NOMO-1 (cell line): ENCODE measurements at regions not wholly inside any gene's neighbourhood (a gene's known extent, or its start where the extent isn't known, plus 50 kb on each side); places are given as distances from the start of the nearest gene placed in this dataset.
"Not testable (repeated sequence)": the region's sequence is repeated elsewhere in the genome, so short reads cannot be mapped to it uniquely, and the experiment has no call there.

Experiments
- DNase-seq, 2 experiments: peaks; one replicate each; lab custom pipeline; 2025; ENCODE audit not compliant: unreplicated experiment in 2 of 2; lab: John Stamatoyannopoulos, UW

GRCh38 chr6:159595173-159595572, 97.9 kb downstream of the SOD2 start:
- no peak for DNase-seq

GRCh38 chr6:159594750-159595117, 98.3 kb downstream of the SOD2 start:
- DNase-seq = no peak

GRCh38 chr6:159594106-159594749, 98.8 kb downstream of the SOD2 start:
- DNase-seq = no peak

GRCh38 chr6:159590835-159591234, 102.2 kb downstream of the SOD2 start:
- DNase-seq = no peak

GRCh38 chr6:159586684-159587083, 106.4 kb downstream of the SOD2 start:
- DNase-seq = no peak

- DNase-seq = no peak
Measured at GRCh38 chr6:159582736-159583135, 110.3 kb downstream of the SOD2 start.

GRCh38 chr6:159578629-159579028, 114.4 kb downstream of the SOD2 start:
- no peak for DNase-seq

GRCh38 chr6:159577564-159577963, 115.5 kb downstream of the SOD2 start:
- no peak for DNase-seq

GRCh38 chr6:159572439-159573110, 120.5 kb downstream of the SOD2 start:
- DNase-seq = no peak

GRCh38 chr6:159565181-159565710, 127.8 kb downstream of the SOD2 start:
- DNase-seq = no peak

- no peak for DNase-seq
Measured at GRCh38 chr6:159564456-159564855, 128.6 kb downstream of the SOD2 start.

- DNase-seq = no peak
Measured at GRCh38 chr6:159557031-159557430, 136.0 kb downstream of the SOD2 start.

- DNase-seq = no peak
Measured at GRCh38 chr6:159555082-159555875, 137.8 kb downstream of the SOD2 start.

GRCh38 chr6:159541296-159541695, 151.7 kb downstream of the SOD2 start:
- no peak for DNase-seq

- no peak for DNase-seq
Measured at GRCh38 chr6:159540883-159541282, 152.2 kb downstream of the SOD2 start.

- DNase-seq = no peak
Measured at GRCh38 chr6:159540152-159540551, 152.9 kb downstream of the SOD2 start.

- DNase-seq = not testable (repeated sequence)
Measured at GRCh38 chr6:159538031-159538430, 155.0 kb downstream of the SOD2 start.

GRCh38 chr6:159535656-159536350, 157.2 kb downstream of the SOD2 start:
- no peak for DNase-seq

- no peak for DNase-seq
Measured at GRCh38 chr6:159533568-159533967, 159.5 kb downstream of the SOD2 start.

- no peak for DNase-seq
Measured at GRCh38 chr6:159533016-159533415, 160.0 kb downstream of the SOD2 start.

- DNase-seq = no peak
Measured at GRCh38 chr6:159532155-159532554, 160.9 kb downstream of the SOD2 start.
